IPS-15b (cell line): ENCODE measurements at regions not wholly inside any gene's neighbourhood (a gene's known extent, or its start where the extent isn't known, plus 50 kb on each side); places are given as distances from the start of the nearest gene placed in this dataset.

Experiments used
- H3K27me3 ChIP-seq: one replicate; pipeline ENCODE4 v1.6.1; 2013; ENCODE audit warnings: low read length; ENCODE audit not compliant: control insufficient read depth, insufficient read depth
- H3K36me3 ChIP-seq: one replicate; pipeline ENCODE4 v1.6.1; 2013; ENCODE audit warnings: low read length; ENCODE audit not compliant: control insufficient read depth, insufficient read depth
- H3K4me1 ChIP-seq: one replicate; pipeline ENCODE4 v1.6.1; 2013; ENCODE audit warnings: mild to moderate bottlenecking, low read length; ENCODE audit not compliant: control insufficient read depth, insufficient read depth
- H3K4me3 ChIP-seq: one replicate; pipeline ENCODE4 v1.5.1; 2013; ENCODE audit warnings: low read depth, low read length
- H3K9ac ChIP-seq: one replicate; pipeline ENCODE4 v1.6.1; 2013; ENCODE audit warnings: low read depth, mild to moderate bottlenecking, low read length
- H3K9me3 ChIP-seq: one replicate; pipeline ENCODE4 v1.6.1; 2013; ENCODE audit warnings: mild to moderate bottlenecking, low read length; ENCODE audit not compliant: control insufficient read depth, insufficient read depth

- Histone ChIP-seq H3K4me1 (peaks cover 6% of the 10 kb centered on the region), H3K4me3 (no peak overlapping the region), H3K27me3 (no peaks in the 10 kb centered on the region), H3K9ac (no peak overlapping the region), H3K9me3 (no peaks in the 10 kb centered on the region), H3K36me3 (no peaks in the 10 kb centered on the region)
Observed at GRCh38 chr1:229196404-229197264, 74.3 kb upstream of the RAB4A start.

GRCh38 chr1:229197265-229197585 is 73.7 kb upstream of the RAB4A start:
- Histone ChIP-seq H3K27me3 (no peaks in the 10 kb centered on the region), H3K36me3 (no peaks in the 10 kb centered on the region), H3K9ac (no peak overlapping the region), H3K9me3 (no peaks in the 10 kb centered on the region), H3K4me1 (peaks cover 6% of the 10 kb centered on the region), H3K4me3 (no peak overlapping the region)

GRCh38 chr1:229199261-229200243 is 71.4 kb upstream of the RAB4A start:
- Histone ChIP-seq H3K4me3 (no peak overlapping the region), H3K4me1 (peaks cover 10% of the 10 kb centered on the region), H3K9me3 (no peaks in the 10 kb centered on the region), H3K36me3 (no peaks in the 10 kb centered on the region), H3K9ac (no peak overlapping the region), H3K27me3 (no peaks in the 10 kb centered on the region)

- H3K9ac ChIP-seq: no peak overlapping the region
- no peaks in the 10 kb centered on the region for H3K9me3 ChIP-seq
- no peaks in the 10 kb centered on the region for H3K36me3 ChIP-seq
- no peaks in the 10 kb centered on the region for H3K27me3 ChIP-seq
- no peak overlapping the region for H3K4me3 ChIP-seq
- peaks cover 10% of the 10 kb centered on the region for H3K4me1 ChIP-seq
Observed at GRCh38 chr1:229203030-229203751, 67.7 kb upstream of the RAB4A start.

GRCh38 chr1:229203991-229204632 is 66.8 kb upstream of the RAB4A start:
- H3K27me3 ChIP-seq: no peaks in the 10 kb centered on the region
- no peaks in the 10 kb centered on the region for H3K36me3 ChIP-seq
- H3K9me3 ChIP-seq: no peaks in the 10 kb centered on the region
- H3K4me1 ChIP-seq: peaks cover 10% of the 10 kb centered on the region
- H3K4me3 ChIP-seq: no peak overlapping the region
- H3K9ac ChIP-seq: no peak overlapping the region

- H3K9ac ChIP-seq: no peak overlapping the region
Observed at GRCh38 chr1:229204921-229205777, 65.8 kb upstream of the RAB4A start.

GRCh38 chr1:229205854-229206253 is 65.1 kb upstream of the RAB4A start:
- no peaks in the 10 kb centered on the region for H3K9me3 ChIP-seq
- H3K4me1 ChIP-seq: peaks cover 4% of the 10 kb centered on the region
- no peak overlapping the region for H3K9ac ChIP-seq

More at GRCh38 chr1:229204921-229205777, 65.8 kb upstream of the RAB4A start:
- Histone ChIP-seq H3K4me3 (no peak overlapping the region), H3K36me3 (no peaks in the 10 kb centered on the region), H3K4me1 (peaks cover 4% of the 10 kb centered on the region), H3K9me3 (no peaks in the 10 kb centered on the region), H3K27me3 (no peaks in the 10 kb centered on the region)

GRCh38 chr1:229207916-229208315 is 63.0 kb upstream of the RAB4A start:
- no peaks in the 10 kb centered on the region for H3K9me3 ChIP-seq
- H3K36me3 ChIP-seq: no peaks in the 10 kb centered on the region
- H3K9ac ChIP-seq: no peak overlapping the region
- H3K27me3 ChIP-seq: no peaks in the 10 kb centered on the region
- H3K4me3 ChIP-seq: no peak overlapping the region
- peaks cover 2% of the 10 kb centered on the region for H3K4me1 ChIP-seq

More at GRCh38 chr1:229205854-229206253, 65.1 kb upstream of the RAB4A start:
- no peaks in the 10 kb centered on the region for H3K36me3 ChIP-seq
- H3K4me3 ChIP-seq: no peak overlapping the region
- no peaks in the 10 kb centered on the region for H3K27me3 ChIP-seq

GRCh38 chr1:229208481-229208880 is 62.4 kb upstream of the RAB4A start:
- H3K36me3 ChIP-seq: no peaks in the 10 kb centered on the region
- H3K4me1 ChIP-seq: peaks cover 2% of the 10 kb centered on the region
- H3K27me3 ChIP-seq: no peaks in the 10 kb centered on the region
- H3K4me3 ChIP-seq: no peak overlapping the region
- no peak overlapping the region for H3K9ac ChIP-seq
- H3K9me3 ChIP-seq: no peaks in the 10 kb centered on the region

- Histone ChIP-seq H3K27me3 (no peaks in the 10 kb centered on the region), H3K4me1 (no peaks in the 10 kb centered on the region), H3K36me3 (no peaks in the 10 kb centered on the region), H3K9ac (no peak overlapping the region), H3K9me3 (no peaks in the 10 kb centered on the region), H3K4me3 (no peak overlapping the region)
Observed at GRCh38 chr1:229209386-229209785, 61.5 kb upstream of the RAB4A start.
